Karpas-422 (cell line): ENCODE measurements at regions not wholly inside any gene's neighbourhood (a gene's known extent, or its start where the extent isn't known, plus 50 kb on each side); places are given as distances from the start of the nearest gene placed in this dataset.

Source experiments
- DNase-seq: peaks from one replicate; pipeline ENCODE4 v3.0.0-alpha.2; 2015
- H2AFZ ChIP-seq: fragments of 200-600 bp; sonication (generic); 2 replicates; pipeline ENCODE4 v1.6.1; 2014; ENCODE audit warnings: antibody characterized with exemption, low read length, mixed read lengths
- H3K27ac ChIP-seq: fragments of 200-600 bp; sonication (generic); 2 replicates; pipeline ENCODE4 v1.5.1; 2014; ENCODE audit warnings: mild to moderate bottlenecking, low read length, moderate library complexity
- H3K27me3 ChIP-seq: fragments of 200-600 bp; sonication (generic); 2 replicates; pipeline ENCODE4 v1.6.1; 2014; ENCODE audit warnings: low read length, mixed read lengths
- H3K36me3 ChIP-seq: fragments of 200-600 bp; sonication (generic); 2 replicates; pipeline ENCODE4 v1.6.1; 2014; ENCODE audit warnings: low read length, mixed read lengths; ENCODE audit not compliant: insufficient read depth
- H3K4me1 ChIP-seq: fragments of 200-600 bp; sonication (generic); 2 replicates; pipeline ENCODE4 v1.6.1; 2014; ENCODE audit warnings: mild to moderate bottlenecking, low read length, mixed read lengths
- H3K4me2 ChIP-seq: fragments of 200-600 bp; sonication (generic); 2 replicates; pipeline ENCODE4 v1.6.1; 2014; ENCODE audit warnings: low read length, low read depth, mild to moderate bottlenecking; ENCODE audit not compliant: poor library complexity, severe bottlenecking
- H3K4me3 ChIP-seq: fragments of 200-600 bp; sonication (generic); 2 replicates; pipeline ENCODE4 v1.5.1; 2014; ENCODE audit warnings: mild to moderate bottlenecking, antibody characterized with exemption, low read length, mixed read lengths
- H3K79me2 ChIP-seq: fragments of 200-600 bp; sonication (generic); 2 replicates; pipeline ENCODE4 v1.6.1; 2014; ENCODE audit warnings: mild to moderate bottlenecking, low read length, mixed read lengths
- H3K9ac ChIP-seq: fragments of 200-600 bp; sonication (generic); 2 replicates; pipeline ENCODE4 v1.6.0; 2014; ENCODE audit warnings: low read length
- H3K9me2 ChIP-seq: fragments of 200-600 bp; sonication (generic), shearing (Covaris generic); replicated peaks from 2 replicates; pipeline ENCODE4 v1.6.0; 2014; ENCODE audit warnings: mild to moderate bottlenecking, low read length, moderate library complexity; ENCODE audit not compliant: insufficient read depth
- H3K9me3 ChIP-seq: fragments of 300-700, 200-600 bp; sonication (generic); 2 replicates; pipeline ENCODE4 v1.6.1; 2014; ENCODE audit warnings: low read length, mixed read lengths
- H4K20me1 ChIP-seq: fragments of 200-600 bp; sonication (generic); 2 replicates; pipeline ENCODE4 v1.6.1; 2014; ENCODE audit warnings: mild to moderate bottlenecking, antibody characterized with exemption, low read length, low read depth; ENCODE audit not compliant: insufficient read depth

GRCh38 chr3:181971424-181971823 is 259.7 kb downstream of the SOX2 start:
- H3K36me3 ChIP-seq, result no peaks in the 10 kb centered on the region
- H3K4me3 ChIP-seq, result no peak overlapping the region
- H3K27ac ChIP-seq, result no peak overlapping the region
- H3K4me2 ChIP-seq, result no peak overlapping the region
- H3K27me3 ChIP-seq, result no peaks in the 10 kb centered on the region
- DNase-seq, result no peak
- H3K9me3 ChIP-seq, result no peaks in the 10 kb centered on the region
- H3K9ac ChIP-seq, result no peak overlapping the region
- H2AFZ ChIP-seq, result no peak overlapping the region
- H3K79me2 ChIP-seq, result no peaks in the 10 kb centered on the region
- H3K4me1 ChIP-seq, result no peaks in the 10 kb centered on the region
- no peaks in the 10 kb centered on the region for H4K20me1 ChIP-seq
- no peaks in the 10 kb centered on the region for H3K9me2 ChIP-seq

DNA sequence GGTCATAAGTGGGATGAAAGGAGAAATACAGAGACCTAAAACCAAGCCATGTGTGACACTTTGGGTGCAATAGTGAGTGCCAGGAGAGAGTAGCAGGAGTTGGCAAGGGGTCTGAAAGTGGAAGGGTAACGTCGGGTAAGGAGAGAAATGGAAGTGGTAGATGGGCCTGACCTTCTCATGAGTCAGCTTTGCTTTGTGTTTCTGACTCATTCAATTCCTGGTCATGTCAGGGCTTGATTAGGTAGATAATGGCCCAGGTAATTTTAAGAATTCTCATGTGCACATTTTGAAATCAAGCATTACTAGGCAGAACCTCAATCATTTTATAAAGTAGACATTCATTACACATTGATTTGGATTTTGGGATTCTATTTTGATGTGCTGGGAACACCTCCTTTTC is 262.5 kb downstream of the SOX2 start:
- H3K9me2 ChIP-seq, result no peaks in the 10 kb centered on the region
- no peak overlapping the region for H3K4me2 ChIP-seq
- no peaks in the 10 kb centered on the region for H3K79me2 ChIP-seq
- no peaks in the 10 kb centered on the region for H3K36me3 ChIP-seq
- H3K9ac ChIP-seq, result no peak overlapping the region
- H4K20me1 ChIP-seq, result no peaks in the 10 kb centered on the region
- H3K4me1 ChIP-seq, result no peaks in the 10 kb centered on the region
- H3K27me3 ChIP-seq, result no peaks in the 10 kb centered on the region
- DNase-seq, result no peak
- no peak overlapping the region for H3K4me3 ChIP-seq
- no peak overlapping the region for H2AFZ ChIP-seq
- no peaks in the 10 kb centered on the region for H3K9me3 ChIP-seq
- H3K27ac ChIP-seq, result no peak overlapping the region

DNA sequence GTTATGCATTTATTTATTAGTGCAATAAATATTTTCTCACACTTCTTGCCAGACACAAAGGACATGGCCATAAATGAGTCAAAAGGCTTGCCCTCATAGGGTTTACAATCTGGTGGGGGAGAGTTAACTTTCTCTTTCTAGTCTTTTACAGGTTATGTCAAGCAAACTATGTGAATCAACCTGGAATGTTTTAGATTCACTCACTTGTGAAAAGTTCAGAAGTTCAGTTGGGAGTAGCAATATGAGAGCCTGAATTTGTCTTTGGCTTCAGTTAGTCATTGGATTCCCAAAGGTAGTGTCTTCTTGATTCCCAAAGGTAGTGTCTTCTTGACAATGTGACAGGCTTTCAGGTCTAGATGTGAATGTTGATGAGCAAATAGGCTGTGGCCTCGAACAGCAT is 264.8 kb downstream of the SOX2 start:
- Histone ChIP-seq H3K4me3 (no peak overlapping the region), H3K27ac (no peak overlapping the region), H2AFZ (no peak overlapping the region), H3K79me2 (no peaks in the 10 kb centered on the region), H3K9ac (no peak overlapping the region), H3K4me2 (no peak overlapping the region), H3K27me3 (no peaks in the 10 kb centered on the region), H4K20me1 (no peaks in the 10 kb centered on the region), H3K9me2 (no peaks in the 10 kb centered on the region), H3K4me1 (no peaks in the 10 kb centered on the region), H3K36me3 (no peaks in the 10 kb centered on the region), H3K9me3 (no peaks in the 10 kb centered on the region)
- no peak for DNase-seq

DNA sequence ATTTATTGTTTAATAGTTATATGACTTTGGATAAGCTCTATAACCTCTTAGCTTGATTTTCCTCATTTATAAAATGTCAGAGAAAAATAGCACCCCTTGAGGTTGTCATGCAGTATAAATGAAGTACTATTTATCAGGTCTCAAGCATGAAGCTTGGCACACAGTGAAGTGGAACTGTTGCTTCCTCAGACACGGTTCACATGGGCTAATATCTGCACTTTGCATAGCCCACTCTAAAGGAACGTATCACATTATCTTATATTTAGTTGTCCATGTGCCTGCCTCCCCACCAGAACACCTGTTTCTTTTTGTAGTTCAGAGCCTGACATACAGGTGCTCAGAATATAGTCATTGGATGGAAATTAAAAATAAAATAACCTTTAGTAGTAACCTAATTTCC is 273.7 kb downstream of the SOX2 start:
- no peak overlapping the region for H2AFZ ChIP-seq
- no peaks in the 10 kb centered on the region for H3K36me3 ChIP-seq
- DNase-seq, result peak; percentile 76
- no peaks in the 10 kb centered on the region for H3K79me2 ChIP-seq
- peak overlapping the region; percentile 40 for H3K4me2 ChIP-seq
- H4K20me1 ChIP-seq, result no peaks in the 10 kb centered on the region
- no peaks in the 10 kb centered on the region for H3K9me2 ChIP-seq
- no peaks in the 10 kb centered on the region for H3K27me3 ChIP-seq
- H3K9me3 ChIP-seq, result no peaks in the 10 kb centered on the region
- no peak overlapping the region; the same call in 1 of the 2 replicates for H3K4me3 ChIP-seq
- H3K9ac ChIP-seq, result no peak overlapping the region
- H3K27ac ChIP-seq, result peak overlapping the region; percentile 59
- H3K4me1 ChIP-seq, result peaks cover 42% of the 10 kb centered on the region

DNA sequence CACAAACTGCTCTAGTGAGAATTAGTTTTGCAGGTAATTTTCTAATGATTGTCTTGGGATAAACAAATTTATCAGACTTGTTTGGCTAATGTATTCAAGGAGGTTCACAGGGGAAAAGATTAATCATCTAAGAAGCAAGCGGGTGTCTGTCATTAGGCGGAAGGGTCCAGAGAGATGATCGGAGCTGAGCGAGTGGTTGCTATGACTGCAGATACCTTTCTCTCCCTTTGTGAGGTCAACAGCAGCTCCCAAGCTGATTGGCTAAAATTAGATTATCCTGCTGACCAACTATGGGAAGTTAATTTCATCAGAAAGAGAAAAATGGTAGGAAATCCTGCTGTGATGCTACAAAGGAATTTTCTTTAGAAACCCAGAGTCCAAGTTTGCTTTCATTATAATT is 276.0 kb downstream of the SOX2 start:
- Histone ChIP-seq H3K9ac (no peak overlapping the region), H3K27me3 (no peaks in the 10 kb centered on the region)

GRCh38 chr3:181998828-181999227 is 287.1 kb downstream of the SOX2 start:
- Histone ChIP-seq H3K9me2 (no peaks in the 10 kb centered on the region), H2AFZ (no peak overlapping the region), H3K4me3 (no peak overlapping the region), H3K79me2 (no peaks in the 10 kb centered on the region), H3K4me1 (peaks cover 19% of the 10 kb centered on the region), H3K9ac (no peak overlapping the region), H3K4me2 (no peak overlapping the region), H3K9me3 (no peaks in the 10 kb centered on the region), H3K36me3 (no peaks in the 10 kb centered on the region), H3K27me3 (0 out of 2 replicates have a peak, but pooled peaks cover 2% of the 10 kb centered on the region), H3K27ac (no peak overlapping the region), H4K20me1 (no peaks in the 10 kb centered on the region)
- DNase-seq, result no peak

More for the DNA sequence above, 276.0 kb downstream of the SOX2 start:
- no peak overlapping the region for H3K4me3 ChIP-seq
- no peaks in the 10 kb centered on the region for H3K9me3 ChIP-seq
- H4K20me1 ChIP-seq, result no peaks in the 10 kb centered on the region
- no peak for DNase-seq
- H3K27ac ChIP-seq, result no peak overlapping the region
- H3K4me2 ChIP-seq, result peak overlapping the region; percentile 26
- no peaks in the 10 kb centered on the region for H3K9me2 ChIP-seq
- no peak overlapping the region for H2AFZ ChIP-seq
- peaks cover 45% of the 10 kb centered on the region for H3K4me1 ChIP-seq
- no peaks in the 10 kb centered on the region for H3K79me2 ChIP-seq
- no peaks in the 10 kb centered on the region for H3K36me3 ChIP-seq

- no peaks in the 10 kb centered on the region for H3K79me2 ChIP-seq
These were observed 287.6 kb downstream of the SOX2 start for GRCh38 chr3:181999314-181999713.

GRCh38 chr3:182000447-182000846 is 288.7 kb downstream of the SOX2 start:
- no peak overlapping the region for H3K4me2 ChIP-seq
- no peak overlapping the region for H3K9ac ChIP-seq
- H3K79me2 ChIP-seq, result no peaks in the 10 kb centered on the region
- no peaks in the 10 kb centered on the region for H4K20me1 ChIP-seq
- DNase-seq, result no peak
- peaks cover 26% of the 10 kb centered on the region for H3K4me1 ChIP-seq
- no peak overlapping the region for H3K27ac ChIP-seq
- H3K9me2 ChIP-seq, result no peaks in the 10 kb centered on the region
- no peaks in the 10 kb centered on the region for H3K36me3 ChIP-seq
- H3K9me3 ChIP-seq, result no peaks in the 10 kb centered on the region
- H3K27me3 ChIP-seq, result 0 out of 2 replicates have a peak, but pooled peaks cover 2% of the 10 kb centered on the region
- no peak overlapping the region for H2AFZ ChIP-seq
- no peak overlapping the region for H3K4me3 ChIP-seq

More at GRCh38 chr3:181999314-181999713, 287.6 kb downstream of the SOX2 start:
- Histone ChIP-seq H3K9me3 (no peaks in the 10 kb centered on the region), H3K4me2 (peak overlapping the region; percentile 8), H3K27ac (no peak overlapping the region), H3K27me3 (0 out of 2 replicates have a peak, but pooled peaks cover 2% of the 10 kb centered on the region), H3K4me3 (no peak overlapping the region), H4K20me1 (no peaks in the 10 kb centered on the region), H3K9ac (no peak overlapping the region), H2AFZ (no peak overlapping the region), H3K36me3 (no peaks in the 10 kb centered on the region), H3K9me2 (no peaks in the 10 kb centered on the region), H3K4me1 (peaks cover 22% of the 10 kb centered on the region)
- peak; percentile 55 for DNase-seq

DNA sequence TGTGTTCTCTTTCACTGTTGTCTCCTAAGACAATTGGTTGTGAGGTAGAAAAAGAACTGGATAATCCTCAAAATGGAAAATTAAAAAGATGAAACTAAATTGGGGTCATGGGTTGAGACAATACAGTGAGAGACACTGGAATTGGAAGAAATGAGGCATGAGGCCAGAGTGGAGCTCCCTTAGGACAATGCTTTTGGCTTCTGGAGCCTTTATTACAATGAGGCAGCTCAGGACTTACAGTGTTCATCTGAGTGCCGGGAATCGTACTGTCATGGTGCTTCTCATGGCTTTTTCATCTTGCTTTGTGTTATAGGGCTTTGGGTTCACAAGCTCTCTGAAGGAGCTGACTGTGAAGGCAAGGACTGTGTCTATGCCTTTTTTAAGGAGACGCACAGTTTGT is 293.5 kb downstream of the SOX2 start:
- Histone ChIP-seq H4K20me1 (no peaks in the 10 kb centered on the region), H3K4me3 (no peak overlapping the region), H3K36me3 (no peaks in the 10 kb centered on the region), H3K4me1 (peaks cover 10% of the 10 kb centered on the region), H3K27me3 (0 out of 2 replicates have a peak, but pooled peaks cover 2% of the 10 kb centered on the region), H3K9me3 (no peaks in the 10 kb centered on the region), H2AFZ (no peak overlapping the region), H3K27ac (no peak overlapping the region), H3K4me2 (no peak overlapping the region), H3K9me2 (no peaks in the 10 kb centered on the region), H3K9ac (no peak overlapping the region), H3K79me2 (no peaks in the 10 kb centered on the region)
- no peak for DNase-seq
